GM21786 (cell line): ENCODE measurements at regions not wholly inside any gene's neighbourhood (a gene's known extent, or its start where the extent isn't known, plus 50 kb on each side); places are given as distances from the start of the nearest gene placed in this dataset.

Experiments
- ATAC-seq: cut with Tn5 transposase; IDR thresholded peaks from one replicate; pipeline ENCODE4 v1.9.1; 2021; ENCODE audit not compliant: unreplicated experiment

DNA sequence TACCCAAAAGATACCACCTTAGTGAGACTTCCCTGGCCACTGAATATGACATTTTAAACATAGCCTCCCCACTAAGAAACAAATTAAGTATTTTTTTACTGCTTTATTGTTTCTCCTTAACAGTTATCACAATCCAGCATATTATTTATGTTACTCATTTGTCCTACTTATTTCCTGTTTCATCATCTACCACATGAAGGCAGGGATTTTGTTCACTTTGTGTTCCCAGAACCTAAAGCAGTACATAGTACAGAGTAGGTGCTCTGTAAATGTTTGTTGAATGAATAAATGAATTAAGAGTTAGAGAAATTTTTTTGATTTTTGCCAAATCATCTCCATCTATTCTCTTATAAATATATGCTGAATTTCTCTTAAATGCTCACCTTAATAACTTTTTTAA lies 318.4 kb upstream of the GIMD1 start:
- ATAC-seq, result no peak

DNA sequence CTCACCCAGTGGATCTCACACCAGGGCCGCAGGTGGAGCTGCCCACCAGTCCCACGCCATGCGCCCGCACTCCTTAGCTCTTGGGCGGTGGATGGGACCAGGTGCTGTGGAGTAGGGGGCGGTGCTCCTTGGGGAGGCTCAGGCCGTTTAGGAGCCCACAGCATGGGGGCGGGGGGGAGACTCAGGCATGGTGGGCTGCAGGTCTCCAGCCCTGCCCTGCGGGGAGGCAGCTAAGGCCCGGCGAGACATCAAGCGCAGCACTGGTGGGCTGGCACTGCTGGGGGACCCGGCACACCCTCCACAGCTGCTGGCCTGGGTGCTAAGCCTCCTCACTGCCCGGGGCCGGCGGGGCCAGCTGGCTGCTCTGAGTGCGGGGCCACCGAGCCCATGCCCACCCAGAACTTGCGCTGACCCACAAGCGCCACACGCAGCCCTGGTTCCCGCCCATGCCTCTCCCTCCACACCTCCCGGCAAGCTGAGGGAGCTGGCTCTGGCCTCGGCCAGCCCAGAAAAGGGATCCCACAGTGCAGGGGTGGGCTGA lies 312.9 kb upstream of the GIMD1 start:
- no peak for ATAC-seq

DNA sequence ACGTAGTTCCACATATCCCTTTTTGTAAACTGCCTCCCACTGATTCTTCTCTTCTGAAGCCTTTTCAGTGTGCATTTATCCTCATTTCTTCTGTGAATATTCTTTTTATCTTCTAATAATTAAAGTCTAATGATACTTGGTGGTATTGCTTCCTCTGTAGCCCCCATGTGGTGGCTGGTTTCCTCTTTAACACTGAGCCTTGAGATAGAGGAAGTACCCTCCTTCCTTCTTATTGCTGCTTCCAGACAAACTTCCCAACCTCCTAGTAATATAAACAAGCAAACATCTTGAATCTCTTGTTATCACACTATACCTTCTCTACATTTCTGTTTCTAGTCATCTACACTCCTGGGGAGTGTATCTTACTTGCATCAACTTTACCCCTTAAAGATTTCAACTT lies 310.5 kb upstream of the GIMD1 start:
- ATAC-seq, result no peak

DNA sequence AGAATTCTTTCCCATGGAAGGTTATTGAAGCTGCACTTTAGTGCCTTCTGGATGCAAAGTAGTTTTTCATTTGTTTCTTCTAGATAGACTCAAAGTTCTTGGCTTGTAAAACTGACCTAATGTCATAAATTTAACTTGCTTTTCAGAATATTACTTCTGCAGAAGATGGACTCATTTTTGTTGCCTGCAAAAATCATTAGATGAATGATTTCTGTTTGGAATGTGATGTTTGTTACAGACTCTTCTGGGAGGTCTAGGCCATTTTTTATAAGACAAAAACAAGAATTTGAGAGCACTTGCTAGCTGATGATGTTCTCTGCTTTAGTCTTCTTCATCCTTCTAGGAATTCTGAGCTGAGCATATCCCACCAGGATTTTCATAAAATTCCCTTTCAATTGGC lies 308.6 kb upstream of the GIMD1 start:
- no peak for ATAC-seq

DNA sequence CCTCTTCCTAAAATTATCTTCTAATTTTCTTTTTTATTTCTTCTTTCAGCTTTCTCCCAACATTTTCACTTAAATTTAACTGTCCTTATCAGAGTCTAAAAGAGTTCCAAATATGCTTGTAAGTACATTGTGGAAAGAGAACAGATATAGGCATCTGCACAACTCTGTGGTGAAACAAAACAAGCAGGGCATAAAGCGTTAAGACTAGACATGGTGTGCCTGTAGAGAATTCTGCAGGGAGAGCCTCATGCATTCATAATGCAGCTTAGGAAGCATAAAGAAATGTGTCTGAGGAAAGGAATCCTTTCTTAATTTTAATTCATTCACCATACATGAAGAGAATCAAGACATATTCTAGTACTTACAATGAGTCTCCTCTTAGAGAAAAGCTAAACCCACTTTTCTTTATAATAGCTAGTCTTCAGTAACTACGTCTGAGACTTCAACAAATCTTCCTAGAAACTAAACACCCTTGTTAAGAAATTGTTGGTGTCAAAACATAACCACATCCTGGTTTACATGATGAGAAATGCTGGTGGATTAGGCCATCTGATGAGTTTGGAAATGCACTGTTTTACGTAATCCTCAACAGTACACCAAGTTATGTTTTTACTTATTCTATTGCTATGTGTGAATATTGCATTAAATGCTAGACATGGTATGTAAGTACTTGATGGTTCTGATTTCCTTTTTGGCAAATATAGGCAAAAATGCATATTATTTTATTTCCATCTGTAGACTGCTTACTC lies 307.8 kb upstream of the GIMD1 start:
- ATAC-seq, result no peak

DNA sequence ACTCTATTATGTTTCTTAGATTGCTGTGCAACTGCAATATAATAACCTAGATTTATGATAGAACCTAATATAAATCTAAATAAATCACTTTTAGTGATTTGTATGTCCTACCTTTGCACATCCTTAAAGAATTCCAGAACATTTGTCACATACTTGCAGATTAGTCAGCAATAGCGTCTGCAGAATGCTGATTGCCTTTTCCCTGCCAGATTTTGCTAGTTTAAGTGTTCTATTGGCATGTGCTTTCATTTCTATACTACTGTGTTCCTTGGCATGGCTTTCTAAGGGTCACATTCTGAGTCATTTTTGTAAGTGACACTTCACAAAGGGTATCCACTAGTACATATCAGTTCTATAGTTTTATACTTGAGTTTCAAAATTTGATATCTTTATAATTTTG lies 303.1 kb upstream of the GIMD1 start:
- no peak for ATAC-seq

DNA sequence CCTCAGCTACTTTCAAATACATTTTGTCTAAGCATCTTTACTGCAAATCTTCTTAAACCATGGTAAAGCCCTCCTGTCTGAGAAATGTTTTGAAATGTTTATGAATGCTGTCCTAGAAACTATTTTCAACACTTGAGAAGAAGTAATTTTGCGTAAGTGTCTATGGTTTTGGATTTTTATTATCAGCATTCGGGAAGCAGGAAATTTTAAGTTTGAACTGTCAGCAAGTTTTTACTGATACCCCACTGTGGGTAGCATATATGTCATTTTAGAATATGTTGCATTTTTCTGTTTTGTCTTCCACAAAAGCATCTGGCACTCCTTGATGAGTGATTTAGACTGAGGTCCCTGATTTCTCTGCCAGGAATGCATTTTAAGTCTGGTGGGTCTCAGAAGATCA lies 302.4 kb upstream of the GIMD1 start:
- ATAC-seq, result no peak

DNA sequence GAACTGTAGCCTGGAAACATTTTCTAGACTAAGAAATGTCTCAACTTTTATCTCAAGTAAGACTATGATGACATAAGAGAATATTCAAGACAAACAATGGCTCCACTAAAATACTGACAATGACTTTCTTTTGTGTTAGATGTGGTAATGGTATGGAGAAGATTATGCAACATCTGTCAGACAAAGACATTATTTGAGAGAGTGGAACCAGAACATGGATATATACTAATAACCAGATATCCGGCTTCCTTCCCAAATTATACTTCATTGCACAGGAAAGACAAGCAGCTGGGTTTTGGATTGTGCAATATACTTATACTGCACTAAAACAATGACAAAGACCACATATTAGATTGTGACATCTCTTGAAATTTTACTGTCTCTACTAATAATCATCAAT lies 290.8 kb upstream of the GIMD1 start:
- ATAC-seq, result no peak

DNA sequence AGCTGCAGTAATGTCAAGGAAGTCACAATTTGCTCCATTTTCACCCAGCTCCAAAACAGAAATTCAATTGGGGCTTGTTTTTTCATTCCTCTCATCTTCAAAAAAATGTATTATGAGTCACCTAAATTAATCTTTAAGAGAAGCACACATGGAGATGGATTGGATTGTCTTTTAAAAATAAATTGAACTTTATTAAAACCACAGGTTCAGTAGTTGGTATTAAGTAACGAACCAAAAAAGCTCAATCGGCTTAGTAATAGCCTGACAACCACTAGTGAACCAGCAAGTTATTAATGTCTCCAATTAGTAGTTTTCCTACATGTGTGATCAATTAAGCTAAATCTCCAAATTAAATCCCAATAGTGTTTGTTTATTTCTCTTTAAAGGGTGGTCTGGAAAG lies 283.5 kb upstream of the GIMD1 start:
- no peak for ATAC-seq

DNA sequence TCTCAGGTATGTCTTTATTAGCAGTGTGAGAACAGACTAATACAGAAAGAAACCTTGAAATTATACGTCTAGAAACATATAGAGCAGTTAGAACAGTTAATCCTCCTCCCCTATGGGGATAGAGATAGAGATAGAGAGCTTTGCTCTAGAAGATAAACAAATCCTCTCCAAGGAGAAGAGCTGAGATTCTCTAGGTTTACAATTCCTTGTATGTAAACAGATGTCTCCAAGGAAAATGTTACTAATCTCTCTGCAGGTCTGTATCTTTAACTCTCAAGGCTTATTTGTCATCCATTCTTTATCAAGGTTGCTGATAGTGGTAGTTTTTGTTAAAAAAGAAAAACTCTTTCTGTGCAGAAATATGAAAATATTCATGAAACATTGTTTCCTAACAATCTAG lies 282.1 kb upstream of the GIMD1 start:
- no peak for ATAC-seq

DNA sequence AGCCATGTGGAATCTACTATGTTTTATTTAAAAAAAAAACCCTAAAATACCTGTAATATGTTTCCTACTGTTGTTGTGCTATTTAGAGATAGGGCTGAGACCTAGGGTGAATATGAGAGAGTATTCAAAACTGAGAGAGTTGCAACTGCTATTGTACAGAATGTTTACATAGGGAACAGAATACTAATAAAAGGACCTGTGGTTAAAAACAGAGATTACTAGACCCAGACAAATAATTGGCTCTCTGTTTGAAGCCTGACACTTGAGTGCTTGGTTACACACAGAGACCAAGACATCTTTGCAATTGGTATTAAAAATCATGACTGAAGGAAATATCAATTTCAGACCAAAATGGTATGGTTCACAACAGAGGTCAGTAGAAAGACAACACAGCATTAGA lies 278.9 kb upstream of the GIMD1 start:
- no peak for ATAC-seq

DNA sequence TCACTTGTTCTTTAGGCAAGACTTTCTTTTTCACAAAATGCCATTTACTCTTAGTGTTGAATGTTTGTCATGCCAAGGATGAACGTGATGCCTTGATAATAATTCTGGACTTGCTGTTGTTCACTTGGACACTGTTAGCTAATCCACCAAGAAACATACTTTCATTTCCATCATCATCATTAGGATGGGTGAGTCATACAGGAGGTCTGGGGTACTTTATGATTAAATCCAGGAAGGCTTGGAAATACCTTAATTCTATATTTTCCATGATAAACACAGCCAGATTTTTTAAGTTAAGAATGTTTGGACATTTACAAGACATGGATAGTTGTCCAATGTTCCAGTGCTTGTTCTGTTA lies 260.7 kb upstream of the GIMD1 start:
- ATAC-seq, result no peak

DNA sequence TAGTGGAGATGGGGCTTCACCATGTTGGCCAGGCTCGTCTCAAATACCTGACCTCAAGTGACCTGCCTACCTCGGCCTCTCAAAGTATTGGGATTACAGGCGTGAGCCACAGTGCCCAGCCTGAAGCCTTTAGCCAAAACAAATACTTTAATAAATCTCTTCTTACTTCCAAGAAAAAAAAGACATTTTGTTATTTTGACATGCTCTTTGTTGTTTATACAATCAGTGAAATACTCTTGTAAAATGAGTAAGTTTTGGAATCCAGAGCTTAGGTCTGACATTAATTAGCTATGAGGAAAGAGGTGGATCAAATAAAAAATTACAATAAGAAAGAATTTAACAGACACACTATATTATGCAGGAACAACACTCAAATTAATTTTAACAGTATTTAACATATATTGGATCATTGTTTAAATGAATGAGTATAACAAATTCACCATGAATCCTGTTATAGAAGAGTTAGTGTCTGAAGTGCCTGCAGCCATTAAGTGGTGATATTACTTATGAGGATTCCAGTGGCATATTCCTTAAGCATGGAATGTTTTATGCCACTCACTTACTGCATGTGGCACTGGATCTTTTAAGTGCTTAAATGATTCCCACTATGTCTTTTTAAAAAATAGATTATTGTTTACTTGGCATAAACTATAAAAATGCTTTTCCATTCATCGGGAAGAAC lies 260.1 kb upstream of the GIMD1 start:
- no peak for ATAC-seq

DNA sequence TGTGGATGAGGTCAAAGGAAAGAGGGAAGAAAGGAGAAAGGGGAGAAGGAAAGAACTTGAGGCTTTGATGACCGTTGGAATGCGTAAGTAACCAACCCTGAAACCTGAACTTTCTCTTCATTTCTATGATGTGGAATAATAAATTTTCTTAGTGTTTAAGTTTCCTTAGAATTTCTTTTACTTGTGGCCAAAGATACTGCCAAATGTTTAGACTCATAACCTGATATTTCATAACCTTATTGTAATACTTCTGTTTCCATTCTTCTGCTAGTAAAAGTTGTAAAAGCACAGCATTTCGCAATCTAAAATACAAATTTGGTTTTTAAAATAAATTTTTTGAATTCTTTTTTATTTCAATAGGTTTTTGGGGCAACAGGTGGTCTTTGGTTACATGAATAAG lies 258.5 kb upstream of the GIMD1 start:
- ATAC-seq, result no peak

DNA sequence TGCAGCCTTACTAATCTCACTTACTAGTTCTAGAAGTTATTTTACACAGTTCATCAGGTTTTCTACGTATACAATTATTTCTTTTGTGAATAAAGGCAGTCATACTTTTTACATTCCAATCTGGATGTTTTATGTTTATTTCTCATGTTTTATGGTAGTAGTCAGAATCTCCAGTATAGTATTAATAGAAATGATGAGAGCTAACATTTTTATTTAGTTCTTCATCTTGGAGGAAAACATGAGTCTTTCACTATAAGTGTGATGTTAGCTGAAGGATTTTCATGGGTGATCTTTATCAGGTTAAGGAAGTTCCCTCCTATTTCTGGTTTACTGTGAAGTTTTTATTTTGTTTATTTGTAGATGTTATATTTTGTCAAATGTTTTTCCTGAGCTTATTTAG lies 256.1 kb upstream of the GIMD1 start:
- no peak for ATAC-seq

DNA sequence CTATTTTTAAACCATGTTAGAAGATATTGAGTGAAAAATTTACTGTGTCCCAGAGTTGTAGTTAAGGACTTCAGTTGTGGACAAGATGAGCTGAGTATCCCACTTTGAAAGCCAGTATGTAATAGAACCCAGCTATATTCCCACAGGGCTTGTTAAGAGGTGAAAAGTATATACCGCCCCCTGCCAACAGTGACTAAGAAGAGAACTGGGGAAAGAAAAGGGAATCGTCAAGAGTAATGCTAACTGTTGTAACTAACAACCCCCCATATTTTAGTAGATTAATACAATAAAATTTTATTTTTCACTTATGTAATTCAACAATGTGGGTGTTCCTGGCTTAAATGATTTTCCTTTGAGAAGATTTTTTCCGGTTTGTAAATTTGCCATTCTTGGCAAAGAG lies 250.4 kb upstream of the GIMD1 start:
- ATAC-seq, result no peak

DNA sequence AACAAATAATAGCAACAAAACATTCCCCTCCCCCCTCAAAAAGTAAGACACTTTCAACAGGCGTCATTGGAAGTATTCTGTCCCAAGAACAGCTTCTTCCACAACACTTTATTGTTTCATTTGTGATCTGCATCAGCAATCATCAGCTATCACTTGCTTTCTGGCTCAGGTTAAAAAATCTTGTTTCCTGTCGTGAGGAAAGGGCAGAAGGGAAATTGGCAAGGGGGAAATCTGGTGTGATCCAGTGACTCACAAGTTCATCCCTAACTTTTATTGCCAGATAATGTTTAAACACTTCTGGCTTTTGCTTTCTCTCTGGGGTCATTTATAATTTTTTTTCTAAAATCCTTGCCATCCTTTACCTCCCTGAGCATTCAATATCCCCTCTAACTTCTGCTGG lies 247.4 kb upstream of the GIMD1 start:
- ATAC-seq, result no peak

DNA sequence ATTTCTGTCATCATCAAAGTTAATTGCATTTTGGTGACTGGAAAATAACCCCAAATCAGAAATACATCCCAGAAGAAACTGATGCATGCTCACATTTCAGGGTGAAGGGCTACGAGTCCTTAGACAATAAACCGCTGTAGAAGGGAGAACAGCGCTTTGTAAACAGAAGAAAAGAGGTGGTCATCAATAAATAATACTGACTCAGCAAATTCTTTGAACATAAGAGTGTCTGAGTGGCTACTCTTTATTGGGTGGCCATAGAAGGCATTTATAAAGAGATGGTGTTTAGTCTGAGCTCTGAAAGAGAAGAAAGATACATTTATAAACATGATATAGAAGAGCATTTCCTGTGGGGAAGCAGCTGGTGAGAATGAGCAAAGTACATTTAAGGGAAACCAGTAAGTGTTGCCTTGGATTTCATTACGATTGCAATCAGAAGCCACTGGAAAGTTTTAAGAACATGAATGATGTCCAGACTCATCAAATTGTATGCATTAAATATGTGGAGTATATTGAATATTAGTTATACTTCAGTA lies 246.9 kb upstream of the GIMD1 start:
- no peak for ATAC-seq

DNA sequence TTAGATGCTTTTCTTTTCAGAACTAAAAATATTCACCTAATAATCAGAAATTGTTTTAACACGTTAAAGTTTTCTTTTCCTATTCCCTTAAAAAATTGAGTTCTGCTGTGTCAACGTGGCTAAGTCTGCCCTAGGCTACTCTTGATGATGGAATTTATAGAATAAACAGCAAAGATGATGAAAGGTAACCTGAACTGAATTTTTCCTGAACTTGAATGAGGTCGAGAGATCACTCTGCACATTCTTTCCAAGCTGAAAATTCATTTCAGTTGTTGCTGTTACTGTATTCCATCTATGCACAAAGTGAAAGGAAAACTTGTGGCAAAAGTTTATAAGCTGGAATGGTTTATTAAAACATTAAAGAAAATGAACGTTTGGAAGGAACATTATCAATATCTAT lies 245.9 kb upstream of the GIMD1 start:
- ATAC-seq, result no peak

DNA sequence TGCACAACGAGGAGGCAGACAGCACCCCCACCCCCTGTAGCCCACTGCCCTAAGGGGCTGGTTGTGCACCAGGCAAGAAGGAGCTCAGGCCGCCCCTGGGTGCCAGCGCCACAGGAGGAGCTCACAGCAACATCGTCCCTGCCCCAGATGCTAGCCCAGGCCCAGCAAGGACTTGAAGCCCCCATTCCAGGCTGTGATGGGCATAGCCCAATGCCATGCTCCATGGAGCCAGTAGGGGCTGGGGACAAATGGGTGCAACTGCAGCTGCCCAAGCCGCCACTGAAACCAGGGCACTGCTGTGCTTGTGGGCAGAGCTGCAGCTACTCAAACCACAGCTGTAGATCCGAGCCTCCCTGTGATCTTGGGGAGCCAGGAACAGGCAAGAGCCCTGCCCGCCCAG lies 241.3 kb upstream of the GIMD1 start:
- no peak for ATAC-seq

DNA sequence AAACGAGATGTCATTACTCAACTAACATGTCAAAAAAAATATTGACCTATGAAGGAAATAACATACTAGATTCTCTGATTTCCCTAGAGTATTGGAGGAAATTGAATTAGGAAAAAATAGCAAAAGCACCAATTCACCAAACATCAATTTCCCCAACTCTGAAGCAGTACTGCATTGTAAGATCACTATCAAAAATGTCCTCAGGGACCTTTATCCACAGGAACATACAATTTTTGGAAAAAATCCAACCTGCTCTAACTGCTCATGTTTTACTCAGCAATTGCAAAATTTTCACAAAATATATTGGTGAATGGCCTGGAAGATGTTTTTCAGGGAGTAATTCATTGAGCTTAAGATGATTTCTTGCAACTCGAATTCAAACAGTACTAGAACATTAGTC lies 239.0 kb upstream of the GIMD1 start:
- ATAC-seq, result no peak

DNA sequence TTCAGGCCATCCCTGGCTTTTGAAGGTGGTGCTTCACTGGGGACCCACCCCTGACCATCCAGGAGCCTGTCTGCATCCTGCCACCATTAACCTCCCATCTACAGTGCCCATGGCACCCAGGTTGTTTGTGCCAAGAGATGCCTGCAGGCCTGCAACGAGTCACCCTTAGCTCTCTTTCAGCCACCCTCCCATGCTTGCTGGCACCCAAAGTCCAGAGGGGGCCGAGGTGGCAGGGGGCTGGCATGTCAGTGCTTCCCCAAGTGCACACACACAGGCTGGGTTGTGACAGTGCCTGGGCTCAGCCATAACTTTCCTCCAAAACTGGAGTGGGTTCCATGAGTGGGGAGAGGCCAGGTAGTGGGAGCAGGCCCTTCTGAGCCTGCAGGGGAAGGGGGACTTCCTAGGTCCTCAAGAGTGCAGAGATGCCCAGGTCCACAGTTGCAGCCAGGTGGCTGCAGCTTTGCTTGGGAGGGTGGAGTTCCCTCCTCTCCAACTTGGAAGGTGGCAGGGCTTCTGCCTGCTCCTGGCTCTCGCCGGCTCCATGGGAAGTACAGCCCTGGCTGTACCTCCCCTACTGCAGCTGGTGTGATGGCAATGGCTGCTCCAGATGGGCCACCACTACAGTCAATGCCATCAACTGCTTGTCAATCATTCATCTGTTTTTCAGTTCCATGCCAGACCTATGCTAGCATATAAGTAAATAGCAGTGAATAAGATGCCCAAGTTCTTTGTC lies 235.9 kb upstream of the GIMD1 start:
- ATAC-seq, result no peak
